Sigmoid colon (tissue), 4 donors: ENCODE measurements at regions not wholly inside any gene's neighbourhood (a gene's known extent, or its start where the extent isn't known, plus 50 kb on each side); places are given as distances from the start of the nearest gene placed in this dataset.

Experiments
- POLR2A ChIP-seq, 2 donors: fragments of 450-650 bp; IDR thresholded peaks; one replicate each; pipeline ENCODE4 v1.6.1; 2016; ENCODE audit warnings: antibody characterized with exemption in 2 of 2, mild to moderate bottlenecking in 2 of 2, moderate library complexity in 2 of 2
- POLR2AphosphoS5 ChIP-seq, 4 donors: sonication (generic); formaldehyde crosslinking; IDR thresholded peaks; one replicate each; pipeline ENCODE4 v1.6.1; 2017; ENCODE audit warnings: antibody characterized with exemption in 4 of 4
- TF ChIP-seq, protein P1 (sequence below), 4 experiments: fragments of 450-650 bp in 3 of 4; fragments of 200-600 bp in 1 of 4; IDR thresholded peaks; one replicate each; pipeline ENCODE4 v1.5.1; 2016 to 2019; ENCODE audit warnings: antibody characterized with exemption in 4 of 4, mild to moderate bottlenecking in 3 of 4, moderate library complexity in 2 of 4

DNA sequence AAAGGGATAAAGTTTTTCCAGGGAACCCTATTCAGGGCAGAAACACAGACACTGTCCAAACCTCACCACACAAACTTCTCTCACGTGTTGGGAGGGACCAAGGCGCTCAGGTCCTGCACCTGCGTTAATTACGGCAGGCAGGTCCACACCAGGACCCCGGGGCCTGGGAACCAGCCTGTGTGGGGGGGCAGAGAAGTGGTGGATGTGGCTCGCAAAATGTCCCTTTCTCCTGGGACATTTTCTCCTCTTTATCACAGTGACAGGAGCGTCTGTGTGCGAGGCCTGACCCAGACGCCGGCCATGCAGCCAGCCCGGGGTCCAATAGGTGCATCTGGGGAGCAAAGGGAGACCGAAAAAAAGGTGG is 73.4 kb upstream of the ZNF722 start:
- TF ChIP-seq POLR2A (IDR thresholded peaks at IDR 0.05) (no peak), POLR2AphosphoS5 (IDR thresholded peaks at IDR 0.05) (no peak)
- TF ChIP-seq, protein P1, sequence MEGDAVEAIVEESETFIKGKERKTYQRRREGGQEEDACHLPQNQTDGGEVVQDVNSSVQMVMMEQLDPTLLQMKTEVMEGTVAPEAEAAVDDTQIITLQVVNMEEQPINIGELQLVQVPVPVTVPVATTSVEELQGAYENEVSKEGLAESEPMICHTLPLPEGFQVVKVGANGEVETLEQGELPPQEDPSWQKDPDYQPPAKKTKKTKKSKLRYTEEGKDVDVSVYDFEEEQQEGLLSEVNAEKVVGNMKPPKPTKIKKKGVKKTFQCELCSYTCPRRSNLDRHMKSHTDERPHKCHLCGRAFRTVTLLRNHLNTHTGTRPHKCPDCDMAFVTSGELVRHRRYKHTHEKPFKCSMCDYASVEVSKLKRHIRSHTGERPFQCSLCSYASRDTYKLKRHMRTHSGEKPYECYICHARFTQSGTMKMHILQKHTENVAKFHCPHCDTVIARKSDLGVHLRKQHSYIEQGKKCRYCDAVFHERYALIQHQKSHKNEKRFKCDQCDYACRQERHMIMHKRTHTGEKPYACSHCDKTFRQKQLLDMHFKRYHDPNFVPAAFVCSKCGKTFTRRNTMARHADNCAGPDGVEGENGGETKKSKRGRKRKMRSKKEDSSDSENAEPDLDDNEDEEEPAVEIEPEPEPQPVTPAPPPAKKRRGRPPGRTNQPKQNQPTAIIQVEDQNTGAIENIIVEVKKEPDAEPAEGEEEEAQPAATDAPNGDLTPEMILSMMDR (IDR thresholded peaks at IDR 0.05), result no peak
